HG03520 (cell line): ENCODE measurements at regions not wholly inside any gene's neighbourhood (a gene's known extent, or its start where the extent isn't known, plus 50 kb on each side); places are given as distances from the start of the nearest gene placed in this dataset.

Experiments
- ATAC-seq: cut with Tn5 transposase; IDR thresholded peaks from one replicate; pipeline ENCODE4 v1.9.1; 2021; ENCODE audit warnings: mild to moderate bottlenecking, moderate library complexity; ENCODE audit not compliant: unreplicated experiment

GRCh38 chr21:34313116-34313515 lies 50.7 kb upstream of the KCNE2 start:
- no peak for ATAC-seq
